ENCODE measurements at regions not wholly inside any gene's neighbourhood (a gene's known extent, or its start where the extent isn't known, plus 50 kb on each side); places are given as distances from the start of the nearest gene placed in this dataset.
"Not testable (repeated sequence)": the region's sequence is repeated elsewhere in the genome, so short reads cannot be mapped to it uniquely, and the experiment has no call there.

- no peaks in the 10 kb centered on the region for H3K27me3 ChIP-seq (replicated peaks; ENCODE audit: control insufficient read depth, insufficient read depth, low read length)
Measured at GRCh38 chr19:32066056-32066455, 279.4 kb upstream of the ZNF507 start.

GRCh38 chr19:32067685-32068084 lies 277.7 kb upstream of the ZNF507 start:
- H3K27me3 ChIP-seq (replicated peaks; ENCODE audit: control insufficient read depth, insufficient read depth, low read length): no peaks in the 10 kb centered on the region
- no peak for DNase-seq (ENCODE audit: extremely low read depth, insufficient read length)

More at GRCh38 chr19:32066056-32066455, 279.4 kb upstream of the ZNF507 start:
- TF ChIP-seq, protein P1, sequence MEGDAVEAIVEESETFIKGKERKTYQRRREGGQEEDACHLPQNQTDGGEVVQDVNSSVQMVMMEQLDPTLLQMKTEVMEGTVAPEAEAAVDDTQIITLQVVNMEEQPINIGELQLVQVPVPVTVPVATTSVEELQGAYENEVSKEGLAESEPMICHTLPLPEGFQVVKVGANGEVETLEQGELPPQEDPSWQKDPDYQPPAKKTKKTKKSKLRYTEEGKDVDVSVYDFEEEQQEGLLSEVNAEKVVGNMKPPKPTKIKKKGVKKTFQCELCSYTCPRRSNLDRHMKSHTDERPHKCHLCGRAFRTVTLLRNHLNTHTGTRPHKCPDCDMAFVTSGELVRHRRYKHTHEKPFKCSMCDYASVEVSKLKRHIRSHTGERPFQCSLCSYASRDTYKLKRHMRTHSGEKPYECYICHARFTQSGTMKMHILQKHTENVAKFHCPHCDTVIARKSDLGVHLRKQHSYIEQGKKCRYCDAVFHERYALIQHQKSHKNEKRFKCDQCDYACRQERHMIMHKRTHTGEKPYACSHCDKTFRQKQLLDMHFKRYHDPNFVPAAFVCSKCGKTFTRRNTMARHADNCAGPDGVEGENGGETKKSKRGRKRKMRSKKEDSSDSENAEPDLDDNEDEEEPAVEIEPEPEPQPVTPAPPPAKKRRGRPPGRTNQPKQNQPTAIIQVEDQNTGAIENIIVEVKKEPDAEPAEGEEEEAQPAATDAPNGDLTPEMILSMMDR (IDR thresholded peaks at IDR 0.05; ENCODE audit: insufficient read depth, low read length, poor library complexity, severe bottlenecking): no peak
- no peaks in the 10 kb centered on the region for H3K36me3 ChIP-seq (ENCODE audit: control insufficient read depth, insufficient read depth, low read length)
- H3K4me3 ChIP-seq (replicated peaks; ENCODE audit: low read depth, low read length): no peak overlapping the region
- DNase-seq (ENCODE audit: extremely low read depth, insufficient read length): no peak

DNA sequence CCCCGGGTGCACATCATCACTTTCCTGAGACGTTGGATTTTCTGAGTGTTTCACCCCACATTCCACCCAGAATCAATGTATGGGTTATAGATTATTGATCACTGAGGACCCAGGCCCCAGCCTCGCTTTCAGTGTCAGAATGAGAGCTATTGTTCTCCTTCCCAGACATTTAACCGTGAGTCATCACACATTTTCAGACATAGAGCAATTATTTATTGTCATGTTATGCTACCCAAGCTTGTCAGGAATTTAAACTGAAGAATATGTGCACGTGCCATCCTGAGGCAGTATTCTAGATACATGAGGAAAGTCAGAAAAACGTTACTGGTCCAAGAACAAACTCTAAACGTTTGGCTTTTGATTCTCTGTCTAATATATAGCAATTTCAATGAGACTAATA lies 276.6 kb upstream of the ZNF507 start:
- Histone ChIP-seq H3K4me3 (replicated peaks; ENCODE audit: low read depth, low read length) (no peak overlapping the region), H3K36me3 (ENCODE audit: control insufficient read depth, insufficient read depth, low read length) (no peaks in the 10 kb centered on the region), H3K27me3 (replicated peaks; ENCODE audit: control insufficient read depth, insufficient read depth, low read length) (no peaks in the 10 kb centered on the region)
- TF ChIP-seq, protein P1 (IDR thresholded peaks at IDR 0.05; ENCODE audit: insufficient read depth, low read length, poor library complexity, severe bottlenecking): no peak
- DNase-seq (ENCODE audit: extremely low read depth, insufficient read length): no peak

More at GRCh38 chr19:32067685-32068084, 277.7 kb upstream of the ZNF507 start:
- Histone ChIP-seq H3K4me3 (replicated peaks; ENCODE audit: low read depth, low read length) (no peak overlapping the region), H3K36me3 (ENCODE audit: control insufficient read depth, insufficient read depth, low read length) (no peaks in the 10 kb centered on the region)
- TF ChIP-seq, protein P1 (IDR thresholded peaks at IDR 0.05; ENCODE audit: insufficient read depth, low read length, poor library complexity, severe bottlenecking): no peak

DNA sequence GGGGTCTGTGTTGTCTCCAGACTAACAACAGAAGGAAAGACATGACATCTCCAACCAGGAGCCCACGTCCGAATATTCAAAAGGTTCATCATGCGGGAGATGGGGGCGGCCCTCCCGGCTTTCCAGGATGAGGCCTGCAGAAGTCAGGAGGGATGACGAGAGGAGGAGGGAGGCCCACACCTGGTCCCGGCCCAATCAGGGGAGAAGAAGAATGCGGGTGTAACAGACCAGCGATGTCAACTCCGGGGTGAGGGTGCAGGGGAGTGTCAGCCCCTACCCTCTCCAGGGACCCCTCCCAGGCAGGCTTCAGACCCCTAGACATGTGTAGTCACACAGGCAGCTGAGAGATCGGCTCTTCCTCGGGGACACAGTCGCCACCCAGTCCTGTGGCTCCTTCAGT lies 275.3 kb upstream of the ZNF507 start:
- no peak for DNase-seq (ENCODE audit: extremely low read depth, insufficient read length)
- Histone ChIP-seq H3K36me3 (ENCODE audit: control insufficient read depth, insufficient read depth, low read length) (no peaks in the 10 kb centered on the region), H3K27me3 (replicated peaks; ENCODE audit: control insufficient read depth, insufficient read depth, low read length) (no peaks in the 10 kb centered on the region), H3K4me3 (replicated peaks; ENCODE audit: low read depth, low read length) (no peak overlapping the region)
- TF ChIP-seq, protein P1 (IDR thresholded peaks at IDR 0.05; ENCODE audit: insufficient read depth, low read length, poor library complexity, severe bottlenecking): no peak

GRCh38 chr19:32082028-32082427 lies 263.4 kb upstream of the ZNF507 start:
- Histone ChIP-seq H3K4me3 (replicated peaks; ENCODE audit: low read depth, low read length) (no peak overlapping the region), H3K27me3 (replicated peaks; ENCODE audit: control insufficient read depth, insufficient read depth, low read length) (no peaks in the 10 kb centered on the region), H3K36me3 (ENCODE audit: control insufficient read depth, insufficient read depth, low read length) (no peaks in the 10 kb centered on the region)
- TF ChIP-seq, protein P1 (IDR thresholded peaks at IDR 0.05; ENCODE audit: insufficient read depth, low read length, poor library complexity, severe bottlenecking): no peak
- no peak for DNase-seq (ENCODE audit: extremely low read depth, insufficient read length)

- H3K27me3 ChIP-seq (replicated peaks; ENCODE audit: control insufficient read depth, insufficient read depth, low read length); H3K4me3 ChIP-seq (replicated peaks; ENCODE audit: low read depth, low read length); DNase-seq (ENCODE audit: extremely low read depth, insufficient read length); H3K36me3 ChIP-seq (ENCODE audit: control insufficient read depth, insufficient read depth, low read length): not testable (repeated sequence)
Measured at GRCh38 chr19:32084756-32085363, 260.6 kb upstream of the ZNF507 start.
